ENCODE measurements at regions not wholly inside any gene's neighbourhood (a gene's known extent, or its start where the extent isn't known, plus 50 kb on each side); places are given as distances from the start of the nearest gene placed in this dataset.

DNA sequence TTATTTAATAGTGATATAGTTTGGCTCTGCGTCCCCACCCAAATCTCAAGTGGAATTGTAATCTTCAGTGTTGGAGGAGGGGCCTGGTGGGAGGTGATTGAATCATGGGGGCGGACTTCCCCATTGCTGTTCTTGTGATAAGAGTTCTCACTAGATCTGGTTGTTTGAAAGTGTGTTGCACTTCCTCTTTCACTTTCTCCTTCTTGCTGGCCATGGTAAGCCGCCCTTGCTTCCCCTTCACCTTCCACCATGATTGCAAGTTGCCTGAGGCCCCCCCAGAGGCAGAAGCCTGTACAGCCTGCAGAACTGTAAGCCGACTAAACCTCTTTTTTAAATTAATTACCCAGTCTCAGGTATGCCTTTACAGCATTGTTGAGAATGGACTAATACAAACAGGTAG is 101.4 kb downstream of the MTPAP start:
- no peaks in the 10 kb centered on the region for H3K4me1 ChIP-seq (ENCODE audit: insufficient read depth, low read length, severe bottlenecking)
- no peaks in the 10 kb centered on the region for H3K9me2 ChIP-seq (ENCODE audit: low read depth, low read length)
- H3F3A ChIP-seq (ENCODE audit: insufficient read depth, low read length) = no peaks in the 10 kb centered on the region
- no peak overlapping the region for H3K27ac ChIP-seq (ENCODE audit: low read depth, low read length, poor library complexity, severe bottlenecking)
- H3K9me3 ChIP-seq (ENCODE audit: low read length) = no peaks in the 10 kb centered on the region
- no peaks in the 10 kb centered on the region for H3K79me2 ChIP-seq (ENCODE audit: insufficient read depth, low read length)
- H4K20me1 ChIP-seq (ENCODE audit: insufficient read depth, low read length) = no peaks in the 10 kb centered on the region
- 0 out of 2 replicates have a peak overlapping the region, but pooled peaks have one; percentile 65 for H2AFZ ChIP-seq (ENCODE audit: low read length)
- H3K4me2 ChIP-seq (ENCODE audit: low read length) = no peak overlapping the region
- no peaks in the 10 kb centered on the region for H3K36me3 ChIP-seq (ENCODE audit: insufficient read depth, low read length)
- no peak for TF ChIP-seq EZH2 (IDR thresholded peaks at IDR 0.05; ENCODE audit: borderline replicate concordance, low read length)
- TF ChIP-seq, protein P1, sequence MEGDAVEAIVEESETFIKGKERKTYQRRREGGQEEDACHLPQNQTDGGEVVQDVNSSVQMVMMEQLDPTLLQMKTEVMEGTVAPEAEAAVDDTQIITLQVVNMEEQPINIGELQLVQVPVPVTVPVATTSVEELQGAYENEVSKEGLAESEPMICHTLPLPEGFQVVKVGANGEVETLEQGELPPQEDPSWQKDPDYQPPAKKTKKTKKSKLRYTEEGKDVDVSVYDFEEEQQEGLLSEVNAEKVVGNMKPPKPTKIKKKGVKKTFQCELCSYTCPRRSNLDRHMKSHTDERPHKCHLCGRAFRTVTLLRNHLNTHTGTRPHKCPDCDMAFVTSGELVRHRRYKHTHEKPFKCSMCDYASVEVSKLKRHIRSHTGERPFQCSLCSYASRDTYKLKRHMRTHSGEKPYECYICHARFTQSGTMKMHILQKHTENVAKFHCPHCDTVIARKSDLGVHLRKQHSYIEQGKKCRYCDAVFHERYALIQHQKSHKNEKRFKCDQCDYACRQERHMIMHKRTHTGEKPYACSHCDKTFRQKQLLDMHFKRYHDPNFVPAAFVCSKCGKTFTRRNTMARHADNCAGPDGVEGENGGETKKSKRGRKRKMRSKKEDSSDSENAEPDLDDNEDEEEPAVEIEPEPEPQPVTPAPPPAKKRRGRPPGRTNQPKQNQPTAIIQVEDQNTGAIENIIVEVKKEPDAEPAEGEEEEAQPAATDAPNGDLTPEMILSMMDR (IDR thresholded peaks at IDR 0.05; ENCODE audit: low read length) = no peak
- no peaks in the 10 kb centered on the region for H3K27me3 ChIP-seq (ENCODE audit: insufficient read depth, low read length)
- H3K9ac ChIP-seq (ENCODE audit: low read length) = no peak overlapping the region
- H3K4me3 ChIP-seq (ENCODE audit: low read depth, low read length, poor library complexity, severe bottlenecking) = no peak overlapping the region

DNA sequence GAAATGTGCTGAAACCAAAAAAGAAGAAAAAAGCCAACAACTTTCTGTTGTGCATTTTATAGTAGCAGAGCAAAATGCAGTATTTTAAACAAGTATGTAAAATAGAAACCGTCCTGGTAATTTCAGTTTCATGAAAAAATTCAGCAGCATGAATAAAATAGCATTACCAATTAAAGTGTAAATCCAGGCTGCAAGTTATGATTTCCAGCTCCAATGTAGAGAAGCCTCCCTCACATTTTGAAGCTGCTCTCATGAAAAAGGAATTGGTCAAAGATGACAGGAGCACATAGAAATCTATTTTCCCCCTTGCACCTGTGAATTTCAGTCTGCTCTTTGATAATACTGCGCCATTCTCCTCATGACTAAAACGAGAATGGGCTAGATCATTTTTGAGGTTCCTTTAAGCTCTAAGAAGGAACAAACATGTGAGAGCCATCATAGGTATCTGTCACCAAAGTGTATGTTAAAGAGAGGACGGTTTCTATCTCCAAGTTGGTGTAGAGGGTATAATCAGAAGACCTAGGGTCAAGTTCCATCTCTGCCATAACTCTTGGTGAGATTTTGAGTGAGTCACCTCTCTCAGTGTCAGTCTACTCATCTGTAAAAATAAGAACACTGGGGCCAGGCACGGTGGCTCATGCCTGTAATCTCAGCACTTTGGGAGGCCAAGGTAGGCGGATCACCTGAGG is 107.5 kb downstream of the MTPAP start:
- no peak overlapping the region for H3K27ac ChIP-seq (ENCODE audit: low read depth, low read length, poor library complexity, severe bottlenecking)
- H4K20me1 ChIP-seq (ENCODE audit: insufficient read depth, low read length) = no peaks in the 10 kb centered on the region
- no peaks in the 10 kb centered on the region for H3K9me3 ChIP-seq (ENCODE audit: low read length)
- H3K79me2 ChIP-seq (ENCODE audit: insufficient read depth, low read length) = no peaks in the 10 kb centered on the region
- H3K27me3 ChIP-seq (ENCODE audit: insufficient read depth, low read length) = no peaks in the 10 kb centered on the region
- no peaks in the 10 kb centered on the region for H3K4me1 ChIP-seq (ENCODE audit: insufficient read depth, low read length, severe bottlenecking)
- H3K4me3 ChIP-seq (ENCODE audit: low read depth, low read length, poor library complexity, severe bottlenecking) = no peak overlapping the region
- H3K9me2 ChIP-seq (ENCODE audit: low read depth, low read length) = no peaks in the 10 kb centered on the region
- H2AFZ ChIP-seq (ENCODE audit: low read length) = no peak overlapping the region
- TF ChIP-seq, protein P1 (IDR thresholded peaks at IDR 0.05; ENCODE audit: low read length) = no peak
- TF ChIP-seq EZH2 (IDR thresholded peaks at IDR 0.05; ENCODE audit: borderline replicate concordance, low read length) = no peak
- H3K4me2 ChIP-seq (ENCODE audit: low read length) = no peak overlapping the region
- no peaks in the 10 kb centered on the region for H3K36me3 ChIP-seq (ENCODE audit: insufficient read depth, low read length)
- H3K9ac ChIP-seq (ENCODE audit: low read length) = no peak overlapping the region
- H3F3A ChIP-seq (ENCODE audit: insufficient read depth, low read length) = no peaks in the 10 kb centered on the region

DNA sequence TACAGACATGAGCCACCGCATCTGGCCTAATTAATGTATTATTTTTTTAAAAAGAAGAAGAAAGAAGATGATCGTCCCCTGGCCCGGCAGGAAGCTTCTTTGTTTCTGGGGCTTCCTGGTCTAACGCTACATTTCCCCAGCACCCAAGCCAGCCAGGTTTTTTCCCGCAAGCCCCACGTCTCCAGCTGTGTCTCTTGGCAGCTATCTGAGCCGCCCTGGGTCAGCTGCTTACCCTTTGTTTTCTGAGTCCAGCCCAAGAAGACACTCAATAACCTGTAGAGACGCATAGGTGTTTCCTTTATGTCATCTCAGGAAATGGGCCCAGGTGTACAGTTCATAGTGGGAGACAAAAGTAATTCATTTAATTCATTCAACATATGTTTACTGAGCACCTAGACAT is 110.2 kb downstream of the MTPAP start:
- TF ChIP-seq, protein P1 (IDR thresholded peaks at IDR 0.05; ENCODE audit: low read length) = no peak
- no peak for TF ChIP-seq EZH2 (IDR thresholded peaks at IDR 0.05; ENCODE audit: borderline replicate concordance, low read length)
- no peak overlapping the region for H3K4me2 ChIP-seq (ENCODE audit: low read length)
- no peaks in the 10 kb centered on the region for H3K27me3 ChIP-seq (ENCODE audit: insufficient read depth, low read length)
- H3K4me1 ChIP-seq (ENCODE audit: insufficient read depth, low read length, severe bottlenecking) = no peaks in the 10 kb centered on the region
- no peaks in the 10 kb centered on the region for H3K36me3 ChIP-seq (ENCODE audit: insufficient read depth, low read length)
- no peak overlapping the region for H3K27ac ChIP-seq (ENCODE audit: low read depth, low read length, poor library complexity, severe bottlenecking)
- H3K79me2 ChIP-seq (ENCODE audit: insufficient read depth, low read length) = no peaks in the 10 kb centered on the region
- no peak overlapping the region for H2AFZ ChIP-seq (ENCODE audit: low read length)
- H4K20me1 ChIP-seq (ENCODE audit: insufficient read depth, low read length) = no peaks in the 10 kb centered on the region
- H3K9me3 ChIP-seq (ENCODE audit: low read length) = no peaks in the 10 kb centered on the region
- no peak overlapping the region for H3K9ac ChIP-seq (ENCODE audit: low read length)
- no peaks in the 10 kb centered on the region for H3K9me2 ChIP-seq (ENCODE audit: low read depth, low read length)
- no peak overlapping the region for H3K4me3 ChIP-seq (ENCODE audit: low read depth, low read length, poor library complexity, severe bottlenecking)
- no peaks in the 10 kb centered on the region for H3F3A ChIP-seq (ENCODE audit: insufficient read depth, low read length)
